Right atrium auricular region (tissue), 2 donors: ENCODE measurements at regions not wholly inside any gene's neighbourhood (a gene's known extent, or its start where the extent isn't known, plus 50 kb on each side); places are given as distances from the start of the nearest gene placed in this dataset.

Experiments
- DNase-seq: peaks from one replicate; pipeline ENCODE4 v3.0.0-alpha.2; 2019; ENCODE audit warnings: low spot score
- H3K27ac ChIP-seq, 2 donors: fragments of 200-600 bp; sonication (generic); 1 replicate in 1 of 2; 2 replicates in 1 of 2; pipeline ENCODE4 v1.5.1; 2016 to 2019
- H3K27me3 ChIP-seq, 2 donors: fragments of 200-600 bp; sonication (generic); one replicate each; pipeline versions ENCODE4 v1.5.1 to v1.6.0; 2017 to 2019
- H3K36me3 ChIP-seq: fragments of 200-600 bp; sonication (generic); one replicate; pipeline ENCODE4 v1.5.1; 2016
- H3K4me1 ChIP-seq, 2 donors: fragments of 200-600 bp; sonication (generic); one replicate each; pipeline versions ENCODE4 v1.5.1 to v1.6.0; 2017 to 2019
- H3K4me3 ChIP-seq, 2 donors: fragments of 200-600 bp; sonication (generic); 1 replicate in 1 of 2; 2 replicates in 1 of 2; pipeline ENCODE4 v1.5.1; 2017 to 2019; ENCODE audit warnings: mild to moderate bottlenecking in 1 of 2, moderate library complexity in 1 of 2
- H3K9me3 ChIP-seq, 2 donors: fragments of 200-600 bp; sonication (generic); one replicate each; pipeline ENCODE4 v1.5.1; 2019
- CTCF ChIP-seq, 2 donors: fragments of 200-600 bp; sonication (generic); IDR thresholded peaks; one replicate each; pipeline ENCODE4 v1.5.1; 2019; ENCODE audit warnings: antibody characterized with exemption in 2 of 2

GRCh38 chr10:113389969-113390368, 162.9 kb upstream of the HABP2 start:
- H3K9me3 ChIP-seq, result no peaks in the 10 kb centered on the region
- H3K27ac ChIP-seq, result no peak overlapping the region
- H3K27me3 ChIP-seq, result no peaks in the 10 kb centered on the region
- H3K4me1 ChIP-seq, result peaks cover 0 to 7% of the 10 kb centered on the region in 2 donors
- no peak for TF ChIP-seq CTCF (IDR thresholded peaks at IDR 0.05)
- H3K36me3 ChIP-seq, result no peaks in the 10 kb centered on the region
- no peak overlapping the region for H3K4me3 ChIP-seq
- DNase-seq, result no peak

- H3K9me3 ChIP-seq, result no peaks in the 10 kb centered on the region
- no peaks in the 10 kb centered on the region for H3K4me1 ChIP-seq
- H3K4me3 ChIP-seq, result no peak overlapping the region
- DNase-seq, result no peak
- no peaks in the 10 kb centered on the region for H3K27me3 ChIP-seq
- TF ChIP-seq CTCF (IDR thresholded peaks at IDR 0.05), result no peak
- H3K36me3 ChIP-seq, result no peaks in the 10 kb centered on the region
- no peak overlapping the region for H3K27ac ChIP-seq
Measured at GRCh38 chr10:113390896-113391295, 162.0 kb upstream of the HABP2 start.

GRCh38 chr10:113397047-113397446, 155.8 kb upstream of the HABP2 start:
- Histone ChIP-seq H3K27ac (no peak overlapping the region), H3K4me3 (no peak overlapping the region), H3K27me3 (no peaks in the 10 kb centered on the region), H3K9me3 (no peaks in the 10 kb centered on the region), H3K36me3 (no peaks in the 10 kb centered on the region), H3K4me1 (no peaks in the 10 kb centered on the region)
- no peak for DNase-seq
- no peak for TF ChIP-seq CTCF (IDR thresholded peaks at IDR 0.05)

GRCh38 chr10:113399065-113399464, 153.8 kb upstream of the HABP2 start:
- H3K27ac ChIP-seq, result no peak overlapping the region
- DNase-seq, result no peak
- TF ChIP-seq CTCF (IDR thresholded peaks at IDR 0.05), result no peak
- H3K4me1 ChIP-seq, result no peaks in the 10 kb centered on the region
- H3K27me3 ChIP-seq, result no peaks in the 10 kb centered on the region
- H3K9me3 ChIP-seq, result no peaks in the 10 kb centered on the region
- H3K4me3 ChIP-seq, result no peak overlapping the region
- H3K36me3 ChIP-seq, result no peaks in the 10 kb centered on the region

- Histone ChIP-seq H3K27ac (no peak overlapping the region), H3K27me3 (no peaks in the 10 kb centered on the region), H3K9me3 (no peaks in the 10 kb centered on the region), H3K4me1 (no peaks in the 10 kb centered on the region), H3K4me3 (no peak overlapping the region), H3K36me3 (no peaks in the 10 kb centered on the region)
- TF ChIP-seq CTCF (IDR thresholded peaks at IDR 0.05), result no peak
- DNase-seq, result no peak
Measured at GRCh38 chr10:113402602-113403001, 150.3 kb upstream of the HABP2 start.

GRCh38 chr10:113407218-113407617, 145.6 kb upstream of the HABP2 start:
- DNase-seq, result no peak
- Histone ChIP-seq H3K4me1 (no peaks in the 10 kb centered on the region), H3K27me3 (no peaks in the 10 kb centered on the region), H3K36me3 (no peaks in the 10 kb centered on the region), H3K27ac (no peak overlapping the region), H3K4me3 (no peak overlapping the region), H3K9me3 (no peaks in the 10 kb centered on the region)
- TF ChIP-seq CTCF (IDR thresholded peaks at IDR 0.05), result no peak
